Stimulated activated CD4-positive, alpha-beta T cell treated with anti-CD3 and anti-CD28 coated beads, Interleukin-4, amount 100 ng/mL, for 1 hour (primary cell): ENCODE measurements at regions not wholly inside any gene's neighbourhood (a gene's known extent, or its start where the extent isn't known, plus 50 kb on each side); places are given as distances from the start of the nearest gene placed in this dataset.

Experiments used
- DNase-seq: peaks from one replicate; pipeline ENCODE4 v3.0.0-alpha.2; 2020

DNA sequence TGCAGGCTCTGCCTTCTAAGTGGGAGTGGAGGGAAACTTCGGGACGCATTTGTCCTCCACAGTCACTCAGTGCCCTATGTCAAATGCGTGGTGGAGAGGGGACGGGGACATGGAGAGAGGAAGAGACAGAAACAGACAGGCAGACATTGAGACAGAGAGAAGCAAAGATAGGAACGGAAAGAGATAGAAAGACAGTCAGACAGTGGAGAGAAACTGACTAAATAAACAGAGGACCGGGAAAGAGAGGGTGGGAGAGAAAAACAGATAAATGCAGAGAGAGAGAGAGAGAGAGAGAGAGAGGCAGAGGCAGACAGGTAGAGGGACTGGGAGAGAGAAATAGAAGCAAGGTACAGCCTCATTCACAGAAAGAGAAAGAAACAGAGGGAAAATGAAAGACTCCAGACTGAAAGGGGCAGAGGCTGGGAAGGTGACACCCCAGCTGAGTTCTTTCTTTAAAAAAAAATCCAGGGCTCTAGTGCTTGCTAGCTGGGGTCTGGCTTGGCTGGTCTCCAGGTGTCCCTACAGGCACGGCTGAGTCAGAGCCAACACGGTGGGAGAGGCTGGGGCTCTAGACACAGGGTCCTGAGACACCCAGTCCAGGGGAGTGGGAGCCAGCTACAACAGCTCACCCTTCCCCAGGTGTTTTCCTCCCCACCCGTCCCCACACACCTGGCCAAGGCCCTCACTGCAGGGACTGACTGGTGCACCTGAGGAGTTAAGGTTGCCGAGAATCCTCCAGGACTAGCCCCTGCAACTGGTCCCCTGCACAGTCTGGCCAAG, 506.1 kb upstream of the PROK2 start:
- no peak for DNase-seq

- no peak for DNase-seq
Measured at GRCh38 chr3:72289692-72290071, 504.7 kb upstream of the PROK2 start.

- DNase-seq = peak; percentile 21
Measured at GRCh38 chr3:72288955-72289691, 504.2 kb upstream of the PROK2 start.

- DNase-seq = no peak
Measured at GRCh38 chr3:72287956-72288355, 503.0 kb upstream of the PROK2 start.

DNA sequence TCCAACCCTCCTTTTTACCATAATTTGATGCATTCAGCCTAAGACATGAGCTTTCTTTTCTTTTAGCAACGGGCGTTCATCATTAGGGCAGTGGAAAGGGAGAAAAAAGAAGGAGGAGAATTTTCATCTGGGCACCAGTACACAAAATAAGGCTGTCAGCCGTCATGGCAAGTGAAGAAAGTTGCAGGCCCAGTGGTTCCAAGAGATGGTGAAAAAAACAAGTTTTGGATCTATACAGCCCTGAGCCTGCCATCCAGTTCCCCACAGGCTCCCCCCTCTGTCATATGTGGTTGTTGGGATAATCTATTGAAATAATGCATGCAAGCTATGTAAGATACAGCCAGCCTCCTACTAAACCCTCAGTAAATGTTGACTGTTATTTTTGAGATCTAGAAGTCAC, 500.6 kb upstream of the PROK2 start:
- DNase-seq = no peak

DNA sequence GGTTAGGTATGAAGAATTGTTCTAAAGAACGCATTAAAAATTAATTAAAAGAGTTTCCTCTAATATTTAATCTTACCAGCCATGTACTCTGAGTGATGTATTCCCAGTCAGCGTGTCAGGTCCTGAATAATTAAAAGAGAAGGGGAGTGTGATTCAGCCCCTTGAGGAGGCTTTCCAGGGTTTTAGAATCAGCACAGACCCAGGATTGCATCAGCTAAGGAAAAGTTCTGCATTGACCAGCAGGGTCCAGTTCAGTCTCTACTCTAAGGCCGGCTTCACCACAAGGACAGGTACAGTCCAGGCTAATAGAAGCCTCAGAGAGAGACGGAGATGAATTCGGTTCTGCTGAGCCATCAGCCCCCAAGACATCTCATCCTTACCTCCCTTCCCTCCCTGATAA, 499.5 kb upstream of the PROK2 start:
- DNase-seq = no peak

- no peak for DNase-seq
Measured at GRCh38 chr3:72282918-72283317, 498.0 kb upstream of the PROK2 start.

DNA sequence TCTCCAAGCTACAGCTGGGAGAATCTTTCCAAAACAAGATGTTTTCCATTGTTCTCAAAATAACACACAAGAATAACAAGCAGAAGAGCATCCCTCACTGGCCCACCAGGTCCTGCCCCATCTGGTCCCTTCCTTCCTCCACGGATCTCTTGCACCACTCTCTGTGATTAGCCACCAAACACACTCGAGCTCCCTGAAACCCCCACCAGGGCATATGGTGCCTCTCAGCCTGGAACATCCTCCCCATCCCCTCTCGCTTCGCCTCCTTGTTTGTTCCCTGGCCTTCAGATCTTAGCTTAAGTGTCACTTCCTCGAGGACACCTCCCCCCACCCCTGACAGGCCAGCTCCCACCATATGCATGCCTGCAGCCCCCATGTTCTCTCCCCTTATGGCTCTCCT, 496.6 kb upstream of the PROK2 start:
- no peak for DNase-seq

- no peak for DNase-seq
Measured at GRCh38 chr3:72280876-72281275, 495.9 kb upstream of the PROK2 start.

DNA sequence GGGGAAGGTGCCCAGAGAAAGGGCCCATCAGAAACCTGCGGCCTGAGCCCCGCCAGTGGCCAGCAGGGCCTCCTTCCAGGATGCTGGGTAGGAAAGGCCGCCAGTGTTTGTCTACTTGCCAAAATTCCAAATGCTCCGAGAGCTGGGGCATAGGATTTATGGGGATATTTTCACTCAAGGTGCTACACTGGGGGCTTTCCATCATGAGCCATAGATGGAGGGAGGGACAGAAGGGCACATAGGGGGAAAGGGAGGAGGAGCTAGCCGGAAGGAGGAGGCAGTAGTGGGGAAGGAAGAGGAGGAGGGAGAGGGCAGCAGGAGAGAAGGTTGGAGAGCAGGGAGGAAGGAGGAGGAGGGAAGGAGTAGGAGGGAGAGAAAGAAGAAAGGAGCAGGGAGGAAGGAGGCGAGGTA, 494.7 kb upstream of the PROK2 start:
- no peak for DNase-seq

DNA sequence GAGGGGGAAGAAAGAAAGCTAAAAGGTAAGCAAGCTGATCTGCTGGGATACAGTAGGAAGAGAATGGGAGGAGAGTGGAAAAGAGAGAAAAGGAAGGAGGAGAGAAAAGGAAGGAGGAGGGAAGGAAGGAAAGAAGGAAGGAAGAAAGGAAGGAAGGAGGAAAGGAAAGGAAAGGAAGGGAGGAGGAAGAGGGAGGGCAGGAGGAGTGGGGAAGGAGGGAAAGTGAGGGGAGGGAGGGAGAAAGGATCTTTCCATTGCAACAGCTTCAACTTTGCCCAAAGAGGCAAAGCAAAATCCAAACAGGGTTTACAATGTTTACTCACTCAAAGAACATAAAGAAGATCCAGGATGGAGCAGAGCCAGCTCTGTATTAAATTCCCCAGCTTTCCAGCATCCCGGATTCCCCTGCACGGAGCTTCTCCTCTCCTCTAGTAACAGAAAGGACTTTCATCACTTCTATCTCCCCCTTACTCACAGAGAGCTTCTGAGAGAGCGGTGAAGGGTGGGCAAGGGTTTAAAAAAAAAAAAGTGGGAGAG, 494.2 kb upstream of the PROK2 start:
- no peak for DNase-seq

- DNase-seq = no peak
Measured at GRCh38 chr3:72278349-72279067, 493.6 kb upstream of the PROK2 start.

DNA sequence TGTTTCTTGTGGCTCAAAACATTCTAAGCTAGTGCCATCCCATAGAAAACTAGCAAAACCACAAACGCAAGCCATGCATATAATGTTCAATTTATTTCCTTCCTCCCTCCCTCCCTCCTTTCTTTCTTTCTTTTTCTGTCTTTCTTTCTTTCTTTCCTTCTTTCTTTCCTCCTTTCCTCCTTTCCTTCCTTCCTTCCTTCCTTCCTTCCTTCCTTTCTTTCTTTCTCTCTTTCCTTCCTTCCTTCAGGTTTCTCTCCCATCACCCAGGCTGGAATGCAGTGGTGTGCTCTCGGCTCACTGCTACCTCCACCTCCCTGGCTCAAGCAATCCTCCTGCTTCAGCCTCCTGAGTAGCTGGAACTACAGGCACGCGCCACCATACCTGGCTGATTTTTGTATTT, 492.8 kb upstream of the PROK2 start:
- DNase-seq = no peak

- DNase-seq = no peak
Measured at GRCh38 chr3:72276806-72277205, 491.9 kb upstream of the PROK2 start.

DNA sequence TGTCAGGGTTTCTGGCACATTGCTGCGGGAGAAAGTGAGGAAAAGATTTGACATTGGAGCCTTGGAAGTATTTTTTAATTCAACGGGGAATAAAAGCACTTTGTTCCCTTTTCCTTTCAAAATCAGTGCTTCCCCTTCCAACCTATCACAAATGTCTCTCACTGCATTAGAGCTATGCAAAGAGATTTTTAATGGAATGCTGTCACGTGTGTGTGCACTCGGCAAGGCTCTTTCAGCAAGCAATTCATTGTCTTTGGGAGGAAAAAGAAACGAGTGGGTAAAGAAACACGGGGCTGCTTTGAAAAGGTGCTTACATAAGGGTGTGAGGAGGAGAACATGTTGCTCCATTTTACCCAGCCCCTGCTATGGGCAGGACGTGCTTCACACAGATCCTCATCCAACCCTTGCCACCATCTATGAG, 490.4 kb upstream of the PROK2 start:
- no peak for DNase-seq

- no peak for DNase-seq
Measured at GRCh38 chr3:72274493-72275330, 489.8 kb upstream of the PROK2 start.

DNA sequence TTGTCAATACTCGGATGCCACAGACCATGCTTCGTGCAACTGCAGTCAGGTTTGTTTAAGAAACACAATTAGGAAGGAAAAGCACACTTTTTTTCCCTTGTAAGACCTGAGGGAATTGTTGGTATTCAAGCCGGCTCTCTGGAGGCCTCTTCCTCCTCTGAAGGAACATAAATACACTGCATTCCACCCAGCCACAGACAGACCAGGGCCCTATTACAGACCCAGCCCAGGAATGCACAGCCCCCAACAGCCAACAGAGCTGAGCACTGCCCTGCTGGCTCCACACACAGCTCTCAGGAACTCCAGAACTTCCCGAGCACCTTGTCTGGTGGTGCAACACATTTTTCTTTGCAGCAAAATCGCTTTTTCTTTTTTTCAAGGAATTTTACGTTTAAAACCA, 488.7 kb upstream of the PROK2 start:
- DNase-seq = no peak

GRCh38 chr3:72272356-72272755, 487.4 kb upstream of the PROK2 start:
- no peak for DNase-seq

GRCh38 chr3:72271923-72272322, 487.0 kb upstream of the PROK2 start:
- no peak for DNase-seq

DNA sequence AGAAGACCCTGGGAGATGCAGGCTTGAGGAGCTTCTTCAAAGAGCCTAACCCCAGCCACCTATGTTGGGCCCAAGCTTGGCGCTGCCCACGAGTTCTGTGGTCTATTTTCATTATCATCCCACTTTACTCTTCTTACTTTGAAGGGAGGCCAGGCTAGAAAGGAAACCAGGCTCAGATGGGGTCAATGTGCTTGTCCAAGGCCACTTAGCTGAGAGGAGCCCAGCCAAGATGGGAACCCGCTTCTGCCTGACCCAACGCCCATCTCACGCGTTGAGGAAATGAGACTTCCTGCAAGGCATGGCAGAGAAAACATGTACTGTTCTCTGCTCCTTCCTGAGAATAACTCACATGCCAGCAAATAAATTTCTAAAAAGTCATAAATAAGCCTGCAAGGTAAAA, 486.3 kb upstream of the PROK2 start:
- DNase-seq = no peak

DNA sequence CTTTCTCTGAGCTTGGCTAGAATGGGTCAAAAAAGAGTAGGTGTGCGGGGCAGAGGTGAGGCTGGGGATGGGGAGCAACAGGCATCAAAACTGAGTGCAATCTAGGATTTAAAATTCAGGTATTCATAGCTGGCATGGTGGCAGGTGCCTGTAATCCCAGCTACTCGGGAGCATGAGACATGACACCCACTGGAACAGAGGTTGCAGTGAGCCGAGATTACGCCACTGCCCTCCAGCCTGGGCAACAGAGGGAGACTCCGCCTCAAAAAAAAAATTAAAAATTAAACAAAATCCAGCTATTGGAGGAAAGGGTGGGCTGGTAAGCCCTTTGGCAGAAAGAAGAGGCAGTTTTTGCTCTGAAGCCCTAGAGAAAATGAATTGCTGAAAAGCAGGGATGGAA, 485.8 kb upstream of the PROK2 start:
- no peak for DNase-seq

DNA sequence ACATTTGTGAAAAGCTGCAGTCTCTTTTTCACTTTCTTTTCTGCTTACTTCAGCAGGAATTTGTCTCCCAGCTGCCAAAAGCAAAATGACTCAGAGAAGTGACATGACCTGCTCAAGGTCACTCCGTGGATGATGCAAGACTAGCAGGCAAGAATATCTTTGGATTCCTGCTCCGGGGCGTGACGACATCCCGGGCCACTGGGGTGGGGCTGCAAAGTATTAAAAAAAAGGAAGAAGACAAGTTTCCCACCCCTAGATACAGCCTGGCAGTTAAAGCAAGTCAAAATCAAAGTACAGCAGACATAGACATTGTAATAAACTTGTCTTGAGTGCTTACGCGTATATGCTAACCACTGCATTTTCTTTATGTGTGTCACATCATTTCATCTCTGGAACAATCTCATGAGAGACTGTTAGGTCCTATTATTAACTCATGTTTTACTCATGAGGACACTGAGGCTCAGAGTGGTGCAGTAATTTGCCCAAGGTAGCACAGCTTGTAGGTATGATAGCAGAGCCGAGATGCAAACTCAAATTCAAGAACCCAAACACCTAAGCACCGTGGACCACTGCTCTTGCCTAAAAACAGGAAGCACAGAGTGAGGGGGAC, 485.2 kb upstream of the PROK2 start:
- DNase-seq = no peak
